Left cardiac atrium (tissue), 4 donors: ENCODE measurements at regions not wholly inside any gene's neighbourhood (a gene's known extent, or its start where the extent isn't known, plus 50 kb on each side); places are given as distances from the start of the nearest gene placed in this dataset.
A peak's percentile ranks its signal among the peaks of the same experiment; 100 is the strongest.

Experiments
- ATAC-seq, 2 donors: fragments of 200-7000 bp; cut with Tn5 transposase; one replicate each; pipeline ENCODE4 v1.9.1; 2020; ENCODE audit warnings: mild to moderate bottlenecking in 2 of 2, moderate library complexity in 2 of 2
- DNase-seq: peaks from one replicate; pipeline ENCODE4 v3.0.0-alpha.2; 2020
- intact Hi-C, 2 donors: fragments of 100-400 bp; cut with DNase I; formaldehyde crosslinking; loops; one replicate each; pipeline versions ENCODE4 v1.14.1 to v1.15.1; 2022 to 2023
- donor health status: DM: no; HTN: yes; CAD: no.
- donor health status: DM: no; HTN: yes; CAD: no; lungs with severe emphysema.
- donor health status: DM: yes; HTN: yes; CAD: no.
- donor health status: Dilated cardiomyopathy.

- DNase-seq (no peak), ATAC-seq (no peak)
- intact Hi-C loops = no loop called here
These were observed 207.0 kb downstream of the GPAM start for GRCh38 chr10:111976557-111976956.

GRCh38 chr10:111984057-111984456 lies 199.5 kb downstream of the GPAM start:
- intact Hi-C loops = no loop called here
- DNase-seq (no peak), ATAC-seq (no peak)

GRCh38 chr10:111986079-111986478 lies 197.5 kb downstream of the GPAM start:
- intact Hi-C loops = no loop called here

GRCh38 chr10:111988646-111989045 lies 194.9 kb downstream of the GPAM start:
- intact Hi-C loops = no loop called here
- ATAC-seq (no peak), DNase-seq (no peak)

More at GRCh38 chr10:111986079-111986478, 197.5 kb downstream of the GPAM start:
- DNase-seq (no peak), ATAC-seq (peak in 1 of 2 donors; percentile 51)

- intact Hi-C loops = no loop called here
- ATAC-seq (no peak), DNase-seq (no peak)
These were observed 194.2 kb downstream of the GPAM start for GRCh38 chr10:111989136-111989911.

- ATAC-seq (no peak), DNase-seq (no peak)
- intact Hi-C loops = no loop called here
These were observed 192.8 kb downstream of the GPAM start for GRCh38 chr10:111990734-111991133.

- ATAC-seq = no peak
- DNase-seq = no peak
- intact Hi-C loops = no loop called here
These were observed 190.2 kb downstream of the GPAM start for GRCh38 chr10:111993321-111993720.

GRCh38 chr10:111993872-111994426 lies 189.6 kb downstream of the GPAM start:
- intact Hi-C loops = no loop called here
- DNase-seq (no peak), ATAC-seq (no peak)

GRCh38 chr10:111996103-111996502 lies 187.5 kb downstream of the GPAM start:
- ATAC-seq (no peak), DNase-seq (no peak)
- intact Hi-C loops = no loop called here

- ATAC-seq (no peak), DNase-seq (no peak)
- intact Hi-C loops = no loop called here
These were observed 184.8 kb downstream of the GPAM start for GRCh38 chr10:111998728-111999127.

GRCh38 chr10:111999205-111999914 lies 184.2 kb downstream of the GPAM start:
- intact Hi-C loops = no loop called here
- no peak for DNase-seq
- no peak for ATAC-seq

GRCh38 chr10:111999915-112000302 lies 183.7 kb downstream of the GPAM start:
- intact Hi-C loops = no loop called here
- DNase-seq (no peak), ATAC-seq (no peak)

- intact Hi-C loops = no loop called here
- DNase-seq (no peak), ATAC-seq (peak in 1 of 2 donors; percentile 67)
These were observed 183.1 kb downstream of the GPAM start for GRCh38 chr10:112000466-112000865.

GRCh38 chr10:112002206-112002605 lies 181.4 kb downstream of the GPAM start:
- ATAC-seq = no peak
- intact Hi-C loops = no loop called here
- DNase-seq = no peak

GRCh38 chr10:112004075-112004474 lies 179.5 kb downstream of the GPAM start:
- ATAC-seq (no peak), DNase-seq (no peak)
- intact Hi-C loops = no loop called here

- intact Hi-C loops = no loop called here
- ATAC-seq (no peak), DNase-seq (no peak)
These were observed 178.5 kb downstream of the GPAM start for GRCh38 chr10:112005044-112005443.

GRCh38 chr10:112006407-112006806 lies 177.2 kb downstream of the GPAM start:
- intact Hi-C loops = no loop called here
- ATAC-seq = no peak

GRCh38 chr10:112006831-112007230 lies 176.7 kb downstream of the GPAM start:
- DNase-seq (no peak), ATAC-seq (no peak)
- intact Hi-C loops = no loop called here

More at GRCh38 chr10:112006407-112006806, 177.2 kb downstream of the GPAM start:
- no peak for DNase-seq

- ATAC-seq = no peak
- DNase-seq = no peak
- intact Hi-C loops = no loop called here
These were observed 161.4 kb downstream of the GPAM start for GRCh38 chr10:112022196-112022595.

- DNase-seq (no peak), ATAC-seq (no peak)
- intact Hi-C loops = no loop called here
These were observed 159.5 kb downstream of the GPAM start for GRCh38 chr10:112024079-112024478.
